ENCODE measurements at regions not wholly inside any gene's neighbourhood (a gene's known extent, or its start where the extent isn't known, plus 50 kb on each side); places are given as distances from the start of the nearest gene placed in this dataset.

GRCh38 chr7:10560497-10560896 lies 413.2 kb upstream of the PHF14 start:
- Histone ChIP-seq H3K4me1 (ENCODE audit: control insufficient read depth in 1 of 2, insufficient read depth in 2 of 2, low read length in 2 of 2) (no peaks in the 10 kb centered on the region), H3K27me3 (ENCODE audit: control insufficient read depth in 1 of 2, insufficient read depth in 2 of 2, low read length in 1 of 2) (no peaks in the 10 kb centered on the region), H3K36me3 (ENCODE audit: control insufficient read depth in 1 of 2, insufficient read depth in 2 of 2, low read length in 1 of 2) (no peaks in the 10 kb centered on the region), H3K9me3 (ENCODE audit: control insufficient read depth, low read length) (no peaks in the 10 kb centered on the region), H3K4me3 (ENCODE audit: low read length in 2 of 2) (no peak overlapping the region), H3K27ac (ENCODE audit: low read depth in 1 of 2, low read length in 2 of 2) (no peak overlapping the region)
- intact Hi-C loops (cut with DNase I), result no loop called here
- DNase-seq, result no peak
- no peak for ATAC-seq (ENCODE audit: low FRiP score)

- intact Hi-C loops (cut with DNase I), result no loop called here
Measured at GRCh38 chr7:10568891-10569290, 404.8 kb upstream of the PHF14 start.

GRCh38 chr7:10571759-10572158 lies 401.9 kb upstream of the PHF14 start:
- Histone ChIP-seq H3K9me3 (ENCODE audit: control insufficient read depth, low read length) (no peaks in the 10 kb centered on the region), H3K27ac (ENCODE audit: low read depth in 1 of 2, low read length in 2 of 2) (no peak overlapping the region), H3K27me3 (ENCODE audit: control insufficient read depth in 1 of 2, insufficient read depth in 2 of 2, low read length in 1 of 2) (no peaks in the 10 kb centered on the region), H3K4me1 (ENCODE audit: control insufficient read depth in 1 of 2, insufficient read depth in 2 of 2, low read length in 2 of 2) (no peaks in the 10 kb centered on the region), H3K36me3 (ENCODE audit: control insufficient read depth in 1 of 2, insufficient read depth in 2 of 2, low read length in 1 of 2) (no peaks in the 10 kb centered on the region), H3K4me3 (ENCODE audit: low read length in 2 of 2) (no peak overlapping the region)
- intact Hi-C loops (cut with DNase I), result no loop called here
- ATAC-seq (ENCODE audit: low FRiP score) (no peak), DNase-seq (no peak)
- WGBS, 2 donors, result 13 to 21% methylated on average over 1 of the region's 1 CpG

More at GRCh38 chr7:10568891-10569290, 404.8 kb upstream of the PHF14 start:
- Histone ChIP-seq H3K9me3 (ENCODE audit: control insufficient read depth, low read length) (no peaks in the 10 kb centered on the region), H3K4me3 (ENCODE audit: low read length in 2 of 2) (no peak overlapping the region), H3K36me3 (ENCODE audit: control insufficient read depth in 1 of 2, insufficient read depth in 2 of 2, low read length in 1 of 2) (no peaks in the 10 kb centered on the region), H3K27ac (ENCODE audit: low read depth in 1 of 2, low read length in 2 of 2) (no peak overlapping the region), H3K4me1 (ENCODE audit: control insufficient read depth in 1 of 2, insufficient read depth in 2 of 2, low read length in 2 of 2) (no peaks in the 10 kb centered on the region), H3K27me3 (ENCODE audit: control insufficient read depth in 1 of 2, insufficient read depth in 2 of 2, low read length in 1 of 2) (no peaks in the 10 kb centered on the region)
- ATAC-seq (ENCODE audit: low FRiP score) (no peak), DNase-seq (no peak)

- 94 to 98% methylated on average over 3 of the region's 3 CpGs for WGBS, 2 donors
- intact Hi-C loops (cut with DNase I), result no loop called here
- H3K27ac ChIP-seq (ENCODE audit: low read depth in 1 of 2, low read length in 2 of 2), result no peak overlapping the region
- ATAC-seq (ENCODE audit: low FRiP score), result no peak
- H3K27me3 ChIP-seq (ENCODE audit: control insufficient read depth in 1 of 2, insufficient read depth in 2 of 2, low read length in 1 of 2), result no peaks in the 10 kb centered on the region
- no peaks in the 10 kb centered on the region for H3K4me1 ChIP-seq (ENCODE audit: control insufficient read depth in 1 of 2, insufficient read depth in 2 of 2, low read length in 2 of 2)
- H3K9me3 ChIP-seq (ENCODE audit: control insufficient read depth, low read length), result no peaks in the 10 kb centered on the region
- H3K4me3 ChIP-seq (ENCODE audit: low read length in 2 of 2), result no peak overlapping the region
- no peaks in the 10 kb centered on the region for H3K36me3 ChIP-seq (ENCODE audit: control insufficient read depth in 1 of 2, insufficient read depth in 2 of 2, low read length in 1 of 2)
- no peak for DNase-seq
Measured at GRCh38 chr7:10577866-10578374, 395.8 kb upstream of the PHF14 start.

- intact Hi-C loops (cut with DNase I), result no loop called here
- Histone ChIP-seq H3K4me1 (ENCODE audit: control insufficient read depth in 1 of 2, insufficient read depth in 2 of 2, low read length in 2 of 2) (no peaks in the 10 kb centered on the region), H3K27me3 (ENCODE audit: control insufficient read depth in 1 of 2, insufficient read depth in 2 of 2, low read length in 1 of 2) (no peaks in the 10 kb centered on the region), H3K27ac (ENCODE audit: low read depth in 1 of 2, low read length in 2 of 2) (no peak overlapping the region), H3K9me3 (ENCODE audit: control insufficient read depth, low read length) (no peaks in the 10 kb centered on the region), H3K4me3 (ENCODE audit: low read length in 2 of 2) (no peak overlapping the region), H3K36me3 (ENCODE audit: control insufficient read depth in 1 of 2, insufficient read depth in 2 of 2, low read length in 1 of 2) (no peaks in the 10 kb centered on the region)
- 76 to 77% methylated on average over 3 of the region's 3 CpGs for WGBS, 2 donors
- ATAC-seq (ENCODE audit: low FRiP score), result no peak
- no peak for DNase-seq
Measured at GRCh38 chr7:10579561-10579960, 394.1 kb upstream of the PHF14 start.

GRCh38 chr7:10584886-10585285 lies 388.8 kb upstream of the PHF14 start:
- DNase-seq (no peak), ATAC-seq (ENCODE audit: low FRiP score) (no peak)
- Histone ChIP-seq H3K4me1 (ENCODE audit: control insufficient read depth in 1 of 2, insufficient read depth in 2 of 2, low read length in 2 of 2) (no peaks in the 10 kb centered on the region), H3K4me3 (ENCODE audit: low read length in 2 of 2) (no peak overlapping the region), H3K27me3 (ENCODE audit: control insufficient read depth in 1 of 2, insufficient read depth in 2 of 2, low read length in 1 of 2) (no peaks in the 10 kb centered on the region), H3K27ac (ENCODE audit: low read depth in 1 of 2, low read length in 2 of 2) (no peak overlapping the region), H3K36me3 (ENCODE audit: control insufficient read depth in 1 of 2, insufficient read depth in 2 of 2, low read length in 1 of 2) (no peaks in the 10 kb centered on the region), H3K9me3 (ENCODE audit: control insufficient read depth, low read length) (no peaks in the 10 kb centered on the region)
- intact Hi-C loops (cut with DNase I), result no loop called here
- 48 to 53% methylated on average over 4 of the region's 4 CpGs for WGBS, 2 donors

- no peaks in the 10 kb centered on the region for H3K27me3 ChIP-seq (ENCODE audit: control insufficient read depth in 1 of 2, insufficient read depth in 2 of 2, low read length in 1 of 2)
- no peak overlapping the region for H3K4me3 ChIP-seq (ENCODE audit: low read length in 2 of 2)
- no peak for ATAC-seq (ENCODE audit: low FRiP score)
- no peak overlapping the region for H3K27ac ChIP-seq (ENCODE audit: low read depth in 1 of 2, low read length in 2 of 2)
- H3K4me1 ChIP-seq (ENCODE audit: control insufficient read depth in 1 of 2, insufficient read depth in 2 of 2, low read length in 2 of 2), result no peaks in the 10 kb centered on the region
- H3K9me3 ChIP-seq (ENCODE audit: control insufficient read depth, low read length), result no peaks in the 10 kb centered on the region
- DNase-seq, result no peak
- H3K36me3 ChIP-seq (ENCODE audit: control insufficient read depth in 1 of 2, insufficient read depth in 2 of 2, low read length in 1 of 2), result no peaks in the 10 kb centered on the region
- intact Hi-C loops (cut with DNase I), result no loop called here
- 85 to 86% methylated on average over 1 of the region's 1 CpG for WGBS, 2 donors
Measured at GRCh38 chr7:10588084-10588483, 385.6 kb upstream of the PHF14 start.

GRCh38 chr7:10592604-10593003 lies 381.1 kb upstream of the PHF14 start:
- DNase-seq (no peak), ATAC-seq (ENCODE audit: low FRiP score) (no peak)
- H3K27ac ChIP-seq (ENCODE audit: low read depth in 1 of 2, low read length in 2 of 2), result no peak overlapping the region
- WGBS, 2 donors, result 82 to 86% methylated on average over 2 of the region's 2 CpGs
- H3K27me3 ChIP-seq (ENCODE audit: control insufficient read depth in 1 of 2, insufficient read depth in 2 of 2, low read length in 1 of 2), result no peaks in the 10 kb centered on the region
- no peaks in the 10 kb centered on the region for H3K9me3 ChIP-seq (ENCODE audit: control insufficient read depth, low read length)
- H3K36me3 ChIP-seq (ENCODE audit: control insufficient read depth in 1 of 2, insufficient read depth in 2 of 2, low read length in 1 of 2), result no peaks in the 10 kb centered on the region
- intact Hi-C loops (cut with DNase I), result no loop called here
- no peak overlapping the region for H3K4me3 ChIP-seq (ENCODE audit: low read length in 2 of 2)
- H3K4me1 ChIP-seq (ENCODE audit: control insufficient read depth in 1 of 2, insufficient read depth in 2 of 2, low read length in 2 of 2), result no peaks in the 10 kb centered on the region

- Histone ChIP-seq H3K4me3 (ENCODE audit: low read length in 2 of 2) (no peak overlapping the region), H3K4me1 (ENCODE audit: control insufficient read depth in 1 of 2, insufficient read depth in 2 of 2, low read length in 2 of 2) (no peaks in the 10 kb centered on the region), H3K27ac (ENCODE audit: low read depth in 1 of 2, low read length in 2 of 2) (no peak overlapping the region), H3K27me3 (ENCODE audit: control insufficient read depth in 1 of 2, insufficient read depth in 2 of 2, low read length in 1 of 2) (no peaks in the 10 kb centered on the region), H3K36me3 (ENCODE audit: control insufficient read depth in 1 of 2, insufficient read depth in 2 of 2, low read length in 1 of 2) (no peaks in the 10 kb centered on the region), H3K9me3 (ENCODE audit: control insufficient read depth, low read length) (no peaks in the 10 kb centered on the region)
- ATAC-seq (ENCODE audit: low FRiP score) (no peak), DNase-seq (no peak)
- WGBS, 2 donors, result 82 to 90% methylated on average over 4 of the region's 4 CpGs
- intact Hi-C loops (cut with DNase I), result no loop called here
Measured at GRCh38 chr7:10593080-10593479, 380.6 kb upstream of the PHF14 start.

All from aorta (tissue), 5 donors.